ENCODE measurements at regions not wholly inside any gene's neighbourhood (a gene's known extent, or its start where the extent isn't known, plus 50 kb on each side); places are given as distances from the start of the nearest gene placed in this dataset.
"Not testable (repeated sequence)": the region's sequence is repeated elsewhere in the genome, so short reads cannot be mapped to it uniquely, and the experiment has no call there.

- FAIRE-seq, result peak; percentile 15
- no peak for TF ChIP-seq POLR2A (IDR thresholded peaks at IDR 0.05; ENCODE audit: low read depth, low read length)
Observed at GRCh38 chr9:85171163-85171562, 501.6 kb downstream of the NTRK2 start.

GRCh38 chr9:85168412-85168811 lies 498.9 kb downstream of the NTRK2 start:
- DNase-seq (ENCODE audit: insufficient read length, low spot score), result no peak
- FAIRE-seq, result no peak
- no peak for TF ChIP-seq POLR2A (IDR thresholded peaks at IDR 0.05; ENCODE audit: low read depth, low read length)

More at GRCh38 chr9:85171163-85171562, 501.6 kb downstream of the NTRK2 start:
- no peak for DNase-seq (ENCODE audit: insufficient read length, low spot score)

- TF ChIP-seq POLR2A (IDR thresholded peaks at IDR 0.05; ENCODE audit: low read depth, low read length), result no peak
- FAIRE-seq, result no peak
- no peak for DNase-seq (ENCODE audit: insufficient read length, low spot score)
Observed at GRCh38 chr9:85167146-85167545, 497.6 kb downstream of the NTRK2 start.

GRCh38 chr9:85163825-85164224 lies 494.3 kb downstream of the NTRK2 start:
- no peak for TF ChIP-seq POLR2A (IDR thresholded peaks at IDR 0.05; ENCODE audit: low read depth, low read length)
- DNase-seq (ENCODE audit: insufficient read length, low spot score) (no peak), FAIRE-seq (no peak)

GRCh38 chr9:85163415-85163814 lies 493.9 kb downstream of the NTRK2 start:
- DNase-seq (ENCODE audit: insufficient read length, low spot score), result no peak
- TF ChIP-seq POLR2A (IDR thresholded peaks at IDR 0.05; ENCODE audit: low read depth, low read length), result no peak
- no peak for FAIRE-seq

- FAIRE-seq (no peak), DNase-seq (ENCODE audit: insufficient read length, low spot score) (no peak)
- no peak for TF ChIP-seq POLR2A (IDR thresholded peaks at IDR 0.05; ENCODE audit: low read depth, low read length)
Observed at GRCh38 chr9:85162822-85163221, 493.3 kb downstream of the NTRK2 start.

- DNase-seq (ENCODE audit: insufficient read length, low spot score), result not testable (repeated sequence)
- FAIRE-seq, result peak; percentile 11
Observed at GRCh38 chr9:85160944-85161343, 491.4 kb downstream of the NTRK2 start.

- DNase-seq (ENCODE audit: insufficient read length, low spot score), result no peak
- no peak for FAIRE-seq
- TF ChIP-seq POLR2A (IDR thresholded peaks at IDR 0.05; ENCODE audit: low read depth, low read length), result no peak
Observed at GRCh38 chr9:85158512-85158911, 489.0 kb downstream of the NTRK2 start.

- TF ChIP-seq POLR2A (IDR thresholded peaks at IDR 0.05; ENCODE audit: low read depth, low read length), result no peak
- FAIRE-seq (no peak), DNase-seq (ENCODE audit: insufficient read length, low spot score) (no peak)
Observed at GRCh38 chr9:85157772-85158171, 488.2 kb downstream of the NTRK2 start.

GRCh38 chr9:85156652-85157051 lies 487.1 kb downstream of the NTRK2 start:
- FAIRE-seq, result no peak
- TF ChIP-seq POLR2A (IDR thresholded peaks at IDR 0.05; ENCODE audit: low read depth, low read length), result no peak
- no peak for DNase-seq (ENCODE audit: insufficient read length, low spot score)

- DNase-seq (ENCODE audit: insufficient read length, low spot score), result no peak
Observed at GRCh38 chr9:85155352-85155751, 485.8 kb downstream of the NTRK2 start.

GRCh38 chr9:85151741-85152140 lies 482.2 kb downstream of the NTRK2 start:
- no peak for TF ChIP-seq POLR2A (IDR thresholded peaks at IDR 0.05; ENCODE audit: low read depth, low read length)
- no peak for FAIRE-seq
- no peak for DNase-seq (ENCODE audit: insufficient read length, low spot score)

More at GRCh38 chr9:85155352-85155751, 485.8 kb downstream of the NTRK2 start:
- FAIRE-seq, result no peak
- TF ChIP-seq POLR2A (IDR thresholded peaks at IDR 0.05; ENCODE audit: low read depth, low read length), result no peak

- no peak for FAIRE-seq
- no peak for TF ChIP-seq POLR2A (IDR thresholded peaks at IDR 0.05; ENCODE audit: low read depth, low read length)
- no peak for DNase-seq (ENCODE audit: insufficient read length, low spot score)
Observed at GRCh38 chr9:85151162-85151561, 481.6 kb downstream of the NTRK2 start.

- TF ChIP-seq POLR2A (IDR thresholded peaks at IDR 0.05; ENCODE audit: low read depth, low read length), result no peak
- FAIRE-seq (no peak), DNase-seq (ENCODE audit: insufficient read length, low spot score) (no peak)
Observed at GRCh38 chr9:85147046-85147640, 477.6 kb downstream of the NTRK2 start.

GRCh38 chr9:85142968-85143367 lies 473.4 kb downstream of the NTRK2 start:
- TF ChIP-seq POLR2A (IDR thresholded peaks at IDR 0.05; ENCODE audit: low read depth, low read length), result no peak
- FAIRE-seq (peak; percentile 79), DNase-seq (ENCODE audit: insufficient read length, low spot score) (peak; percentile 19)

- FAIRE-seq (no peak), DNase-seq (ENCODE audit: insufficient read length, low spot score) (no peak)
- TF ChIP-seq POLR2A (IDR thresholded peaks at IDR 0.05; ENCODE audit: low read depth, low read length), result no peak
Observed at GRCh38 chr9:85142496-85142911, 473.0 kb downstream of the NTRK2 start.
